SK-N-SH (cell line): ENCODE measurements at regions not wholly inside any gene's neighbourhood (a gene's known extent, or its start where the extent isn't known, plus 50 kb on each side); places are given as distances from the start of the nearest gene placed in this dataset.

Experiments used
- CHD2 ChIP-seq: fragments of 150-350 bp; IDR thresholded peaks from 2 replicates; pipeline ENCODE4 v1.6.1; 2018; ENCODE audit warnings: low read length; ENCODE audit not compliant: partially characterized antibody
- EP300 ChIP-seq, 2 experiments: IDR thresholded peaks; 2 replicates each; pipeline versions ENCODE4 v1.4.0 to v1.6.1; 2012; ENCODE audit warnings: borderline replicate concordance in 1 of 2, low read depth in 1 of 2, low read length in 1 of 2
- EZH2phosphoT487 ChIP-seq: fragments of 200-600 bp; sonication (generic); IDR thresholded peaks from 2 replicates; pipeline ENCODE4 v1.6.1; 2017; ENCODE audit warnings: low read depth, mixed run types, mild to moderate bottlenecking, antibody characterized with exemption, moderate library complexity, borderline replicate concordance
- POLR2AphosphoS5 ChIP-seq: IDR thresholded peaks from 2 replicates; pipeline ENCODE4 v1.6.1; 2012; ENCODE audit warnings: low read depth, low read length
- RCOR1 ChIP-seq: fragments of 150-350 bp; IDR thresholded peaks from 2 replicates; pipeline ENCODE4 v1.6.1; 2017; ENCODE audit warnings: antibody characterized with exemption, low read length
- RFX5 ChIP-seq: IDR thresholded peaks from 2 replicates; pipeline ENCODE4 v1.6.1; 2012; ENCODE audit warnings: mild to moderate bottlenecking, improper control_type of control experiment, low read length
- YY1 ChIP-seq: IDR thresholded peaks from 2 replicates; pipeline ENCODE4 v1.4.0; 2012; ENCODE audit warnings: low read depth, mild to moderate bottlenecking
- TF ChIP-seq, protein P1 (sequence below): IDR thresholded peaks from 2 replicates; pipeline ENCODE4; 2012
- TF ChIP-seq, protein P2 (sequence below): IDR thresholded peaks from 2 replicates; pipeline ENCODE4 v1.6.1; 2012; ENCODE audit warnings: mild to moderate bottlenecking, low read depth, low read length, moderate library complexity
- TF ChIP-seq, protein P3 (sequence below): fragments of 200-600 bp; sonication (generic); IDR thresholded peaks from 2 replicates; pipeline ENCODE4 v1.6.1; 2017; ENCODE audit warnings: antibody characterized with exemption, mild to moderate bottlenecking, moderate library complexity
- TF ChIP-seq, protein P4 (sequence below): IDR thresholded peaks from 2 replicates; pipeline ENCODE4 v1.4.0; 2012; ENCODE audit warnings: low read depth, borderline replicate concordance
- TF ChIP-seq, protein P5 (sequence below): IDR thresholded peaks from 2 replicates; pipeline ENCODE4 v1.4.0; 2012; ENCODE audit warnings: low read depth

DNA sequence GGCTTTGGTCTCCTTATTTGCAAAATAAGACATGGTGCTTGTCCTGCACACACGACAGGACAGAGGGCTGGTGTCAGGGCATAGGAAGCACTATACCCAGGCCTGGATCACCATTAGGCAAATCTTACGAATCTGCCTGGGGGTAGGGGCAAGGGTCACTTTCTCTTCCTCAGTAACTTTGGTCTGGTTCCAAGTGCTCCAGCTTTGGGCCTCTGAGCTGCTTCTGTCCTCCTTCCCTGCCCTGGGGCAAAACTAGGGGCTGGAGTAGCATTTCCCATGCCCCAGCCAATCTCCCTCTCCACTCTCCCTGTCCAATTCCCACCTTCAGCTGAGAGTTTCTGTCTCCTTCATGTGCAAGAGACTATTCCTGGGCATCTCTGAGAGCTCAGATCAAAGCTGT lies 123.7 kb upstream of the NECTIN1 start:
- TF ChIP-seq, protein P1, sequence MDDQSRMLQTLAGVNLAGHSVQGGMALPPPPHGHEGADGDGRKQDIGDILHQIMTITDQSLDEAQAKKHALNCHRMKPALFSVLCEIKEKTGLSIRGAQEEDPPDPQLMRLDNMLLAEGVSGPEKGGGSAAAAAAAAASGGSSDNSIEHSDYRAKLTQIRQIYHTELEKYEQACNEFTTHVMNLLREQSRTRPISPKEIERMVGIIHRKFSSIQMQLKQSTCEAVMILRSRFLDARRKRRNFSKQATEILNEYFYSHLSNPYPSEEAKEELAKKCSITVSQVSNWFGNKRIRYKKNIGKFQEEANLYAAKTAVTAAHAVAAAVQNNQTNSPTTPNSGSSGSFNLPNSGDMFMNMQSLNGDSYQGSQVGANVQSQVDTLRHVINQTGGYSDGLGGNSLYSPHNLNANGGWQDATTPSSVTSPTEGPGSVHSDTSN, result no peak
- TF ChIP-seq, protein P2, sequence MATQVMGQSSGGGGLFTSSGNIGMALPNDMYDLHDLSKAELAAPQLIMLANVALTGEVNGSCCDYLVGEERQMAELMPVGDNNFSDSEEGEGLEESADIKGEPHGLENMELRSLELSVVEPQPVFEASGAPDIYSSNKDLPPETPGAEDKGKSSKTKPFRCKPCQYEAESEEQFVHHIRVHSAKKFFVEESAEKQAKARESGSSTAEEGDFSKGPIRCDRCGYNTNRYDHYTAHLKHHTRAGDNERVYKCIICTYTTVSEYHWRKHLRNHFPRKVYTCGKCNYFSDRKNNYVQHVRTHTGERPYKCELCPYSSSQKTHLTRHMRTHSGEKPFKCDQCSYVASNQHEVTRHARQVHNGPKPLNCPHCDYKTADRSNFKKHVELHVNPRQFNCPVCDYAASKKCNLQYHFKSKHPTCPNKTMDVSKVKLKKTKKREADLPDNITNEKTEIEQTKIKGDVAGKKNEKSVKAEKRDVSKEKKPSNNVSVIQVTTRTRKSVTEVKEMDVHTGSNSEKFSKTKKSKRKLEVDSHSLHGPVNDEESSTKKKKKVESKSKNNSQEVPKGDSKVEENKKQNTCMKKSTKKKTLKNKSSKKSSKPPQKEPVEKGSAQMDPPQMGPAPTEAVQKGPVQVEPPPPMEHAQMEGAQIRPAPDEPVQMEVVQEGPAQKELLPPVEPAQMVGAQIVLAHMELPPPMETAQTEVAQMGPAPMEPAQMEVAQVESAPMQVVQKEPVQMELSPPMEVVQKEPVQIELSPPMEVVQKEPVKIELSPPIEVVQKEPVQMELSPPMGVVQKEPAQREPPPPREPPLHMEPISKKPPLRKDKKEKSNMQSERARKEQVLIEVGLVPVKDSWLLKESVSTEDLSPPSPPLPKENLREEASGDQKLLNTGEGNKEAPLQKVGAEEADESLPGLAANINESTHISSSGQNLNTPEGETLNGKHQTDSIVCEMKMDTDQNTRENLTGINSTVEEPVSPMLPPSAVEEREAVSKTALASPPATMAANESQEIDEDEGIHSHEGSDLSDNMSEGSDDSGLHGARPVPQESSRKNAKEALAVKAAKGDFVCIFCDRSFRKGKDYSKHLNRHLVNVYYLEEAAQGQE, result no peak
- TF ChIP-seq RFX5, result no peak
- TF ChIP-seq, protein P3, sequence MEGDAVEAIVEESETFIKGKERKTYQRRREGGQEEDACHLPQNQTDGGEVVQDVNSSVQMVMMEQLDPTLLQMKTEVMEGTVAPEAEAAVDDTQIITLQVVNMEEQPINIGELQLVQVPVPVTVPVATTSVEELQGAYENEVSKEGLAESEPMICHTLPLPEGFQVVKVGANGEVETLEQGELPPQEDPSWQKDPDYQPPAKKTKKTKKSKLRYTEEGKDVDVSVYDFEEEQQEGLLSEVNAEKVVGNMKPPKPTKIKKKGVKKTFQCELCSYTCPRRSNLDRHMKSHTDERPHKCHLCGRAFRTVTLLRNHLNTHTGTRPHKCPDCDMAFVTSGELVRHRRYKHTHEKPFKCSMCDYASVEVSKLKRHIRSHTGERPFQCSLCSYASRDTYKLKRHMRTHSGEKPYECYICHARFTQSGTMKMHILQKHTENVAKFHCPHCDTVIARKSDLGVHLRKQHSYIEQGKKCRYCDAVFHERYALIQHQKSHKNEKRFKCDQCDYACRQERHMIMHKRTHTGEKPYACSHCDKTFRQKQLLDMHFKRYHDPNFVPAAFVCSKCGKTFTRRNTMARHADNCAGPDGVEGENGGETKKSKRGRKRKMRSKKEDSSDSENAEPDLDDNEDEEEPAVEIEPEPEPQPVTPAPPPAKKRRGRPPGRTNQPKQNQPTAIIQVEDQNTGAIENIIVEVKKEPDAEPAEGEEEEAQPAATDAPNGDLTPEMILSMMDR, result no peak
- TF ChIP-seq, protein P4, sequence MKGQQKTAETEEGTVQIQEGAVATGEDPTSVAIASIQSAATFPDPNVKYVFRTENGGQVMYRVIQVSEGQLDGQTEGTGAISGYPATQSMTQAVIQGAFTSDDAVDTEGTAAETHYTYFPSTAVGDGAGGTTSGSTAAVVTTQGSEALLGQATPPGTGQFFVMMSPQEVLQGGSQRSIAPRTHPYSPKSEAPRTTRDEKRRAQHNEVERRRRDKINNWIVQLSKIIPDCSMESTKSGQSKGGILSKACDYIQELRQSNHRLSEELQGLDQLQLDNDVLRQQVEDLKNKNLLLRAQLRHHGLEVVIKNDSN, result no peak
- TF ChIP-seq CHD2, result no peak
- TF ChIP-seq POLR2AphosphoS5, result no peak
- TF ChIP-seq YY1, result no peak
- TF ChIP-seq, protein P5, sequence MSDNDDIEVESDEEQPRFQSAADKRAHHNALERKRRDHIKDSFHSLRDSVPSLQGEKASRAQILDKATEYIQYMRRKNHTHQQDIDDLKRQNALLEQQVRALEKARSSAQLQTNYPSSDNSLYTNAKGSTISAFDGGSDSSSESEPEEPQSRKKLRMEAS, result no peak
- TF ChIP-seq RCOR1, result no peak
- TF ChIP-seq EZH2phosphoT487, result no peak
- TF ChIP-seq EP300 (IDR thresholded peaks at IDR 0.05; ENCODE audit: borderline replicate concordance in 1 of 2, low read depth in 1 of 2, low read length in 1 of 2), result no peak
